ENCODE measurements at regions not wholly inside any gene's neighbourhood (a gene's known extent, or its start where the extent isn't known, plus 50 kb on each side); places are given as distances from the start of the nearest gene placed in this dataset.

DNA sequence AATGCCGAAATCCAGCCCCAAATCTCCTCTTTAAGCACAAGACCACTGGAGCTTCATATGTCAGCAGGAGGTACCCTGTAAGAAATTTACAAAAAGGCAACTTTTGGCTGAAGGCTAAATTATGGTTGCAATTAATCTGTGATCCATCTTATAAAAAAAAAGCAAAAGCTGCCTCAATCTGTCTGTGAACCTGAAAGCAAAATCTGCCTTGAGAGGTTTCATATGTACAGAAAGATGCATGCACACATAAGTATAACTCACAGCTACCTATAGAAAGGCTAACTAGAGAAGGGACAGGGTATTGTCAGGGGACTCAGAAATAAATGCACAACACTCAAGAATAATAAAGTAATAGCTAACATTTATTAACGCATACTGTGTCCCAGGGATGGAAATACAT lies 964.2 kb upstream of the ADGRL2 start:
- TF ChIP-seq, protein P1, sequence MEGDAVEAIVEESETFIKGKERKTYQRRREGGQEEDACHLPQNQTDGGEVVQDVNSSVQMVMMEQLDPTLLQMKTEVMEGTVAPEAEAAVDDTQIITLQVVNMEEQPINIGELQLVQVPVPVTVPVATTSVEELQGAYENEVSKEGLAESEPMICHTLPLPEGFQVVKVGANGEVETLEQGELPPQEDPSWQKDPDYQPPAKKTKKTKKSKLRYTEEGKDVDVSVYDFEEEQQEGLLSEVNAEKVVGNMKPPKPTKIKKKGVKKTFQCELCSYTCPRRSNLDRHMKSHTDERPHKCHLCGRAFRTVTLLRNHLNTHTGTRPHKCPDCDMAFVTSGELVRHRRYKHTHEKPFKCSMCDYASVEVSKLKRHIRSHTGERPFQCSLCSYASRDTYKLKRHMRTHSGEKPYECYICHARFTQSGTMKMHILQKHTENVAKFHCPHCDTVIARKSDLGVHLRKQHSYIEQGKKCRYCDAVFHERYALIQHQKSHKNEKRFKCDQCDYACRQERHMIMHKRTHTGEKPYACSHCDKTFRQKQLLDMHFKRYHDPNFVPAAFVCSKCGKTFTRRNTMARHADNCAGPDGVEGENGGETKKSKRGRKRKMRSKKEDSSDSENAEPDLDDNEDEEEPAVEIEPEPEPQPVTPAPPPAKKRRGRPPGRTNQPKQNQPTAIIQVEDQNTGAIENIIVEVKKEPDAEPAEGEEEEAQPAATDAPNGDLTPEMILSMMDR (conservative IDR thresholded peaks at IDR 0.05; ENCODE audit: low read depth, low read length): no peak
- no peak for DNase-seq (ENCODE audit: low read depth)
- no peak overlapping the region for H3K4me3 ChIP-seq (ENCODE audit: low read depth, low read length)

DNA sequence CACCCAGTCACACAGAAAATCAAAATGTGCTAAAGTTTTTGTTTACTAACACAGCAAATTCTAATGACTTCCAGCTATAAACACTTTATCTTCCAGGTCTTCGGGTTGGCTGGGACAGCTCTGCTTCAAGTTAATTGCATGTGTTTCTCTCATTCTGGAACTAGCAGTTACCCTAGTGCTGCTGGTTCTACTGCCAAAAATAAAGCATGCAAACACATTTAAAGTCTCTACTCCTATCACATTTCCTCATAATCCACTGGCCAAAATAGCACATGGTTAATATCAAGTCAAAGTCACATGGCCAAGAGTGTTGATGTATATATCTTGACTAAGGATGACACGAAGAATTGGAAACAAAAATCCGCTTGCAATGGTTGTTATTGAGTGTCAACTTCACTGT lies 973.1 kb upstream of the ADGRL2 start:
- TF ChIP-seq, protein P1 (conservative IDR thresholded peaks at IDR 0.05; ENCODE audit: low read depth, low read length): no peak
- H3K4me3 ChIP-seq (ENCODE audit: low read depth, low read length): no peak overlapping the region
- no peak for DNase-seq (ENCODE audit: low read depth)

DNA sequence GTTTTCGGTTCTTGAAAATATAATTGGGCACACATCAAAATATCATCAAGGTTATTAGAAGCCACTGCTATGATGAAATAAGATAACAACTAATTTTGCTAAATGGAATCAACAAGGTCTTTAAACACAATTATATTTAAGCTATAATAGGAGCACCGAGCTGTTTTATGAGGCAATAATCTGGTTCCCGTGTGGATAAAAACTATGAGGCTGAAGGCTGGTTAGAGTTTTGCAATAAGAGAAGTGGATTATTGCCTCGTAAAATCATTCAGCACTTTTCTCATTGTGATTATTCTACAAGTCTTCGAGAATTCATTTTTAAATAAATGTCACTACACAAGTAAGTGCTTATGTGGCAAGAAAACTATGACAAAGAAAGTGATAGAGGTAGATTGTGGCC lies 975.7 kb upstream of the ADGRL2 start:
- TF ChIP-seq, protein P1 (conservative IDR thresholded peaks at IDR 0.05; ENCODE audit: low read depth, low read length): no peak
- no peak overlapping the region for H3K4me3 ChIP-seq (ENCODE audit: low read depth, low read length)
- no peak for DNase-seq (ENCODE audit: low read depth)

DNA sequence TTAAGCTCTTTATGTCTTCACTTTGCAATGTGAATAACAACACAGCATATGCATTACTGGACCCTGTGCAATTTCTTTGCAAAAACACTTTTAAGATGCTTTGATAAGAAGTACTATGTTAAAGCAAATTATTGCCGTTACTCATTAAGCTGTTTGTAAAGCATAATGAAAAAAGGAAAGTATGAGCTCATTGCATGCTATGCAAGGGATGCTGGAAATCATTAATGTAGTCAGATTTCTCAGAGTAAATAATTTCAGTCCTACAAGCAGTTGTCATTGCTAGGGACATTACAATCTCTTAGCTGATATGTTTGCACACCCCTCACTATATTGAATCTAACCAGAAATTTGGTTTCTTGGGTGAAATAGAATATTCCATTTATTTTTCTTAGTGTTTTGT lies 982.5 kb upstream of the ADGRL2 start:
- TF ChIP-seq, protein P1 (conservative IDR thresholded peaks at IDR 0.05; ENCODE audit: low read depth, low read length): no peak
- no peak overlapping the region for H3K4me3 ChIP-seq (ENCODE audit: low read depth, low read length)
- DNase-seq (ENCODE audit: low read depth): peak; percentile 16

DNA sequence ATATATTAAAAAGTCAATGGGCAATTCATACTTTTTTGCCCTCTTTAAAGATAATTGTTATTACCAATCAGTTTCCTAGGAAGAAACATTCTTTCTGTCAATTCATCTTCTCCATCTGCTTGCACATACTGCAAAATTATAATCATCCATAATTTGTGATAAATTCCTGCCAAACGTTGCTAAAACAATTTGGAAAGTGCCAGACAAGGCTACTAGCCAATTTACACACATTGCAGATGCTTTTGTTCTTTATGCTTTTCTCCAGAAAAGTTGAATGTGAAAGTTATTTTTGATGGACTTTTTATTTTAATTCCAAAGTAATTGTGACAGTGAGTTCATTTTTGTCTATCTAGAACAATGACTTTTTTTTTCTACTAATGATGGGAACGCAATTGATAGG lies 992.8 kb upstream of the ADGRL2 start:
- no peak overlapping the region for H3K4me3 ChIP-seq (ENCODE audit: low read depth, low read length)
- TF ChIP-seq, protein P1 (conservative IDR thresholded peaks at IDR 0.05; ENCODE audit: low read depth, low read length): no peak

DNA sequence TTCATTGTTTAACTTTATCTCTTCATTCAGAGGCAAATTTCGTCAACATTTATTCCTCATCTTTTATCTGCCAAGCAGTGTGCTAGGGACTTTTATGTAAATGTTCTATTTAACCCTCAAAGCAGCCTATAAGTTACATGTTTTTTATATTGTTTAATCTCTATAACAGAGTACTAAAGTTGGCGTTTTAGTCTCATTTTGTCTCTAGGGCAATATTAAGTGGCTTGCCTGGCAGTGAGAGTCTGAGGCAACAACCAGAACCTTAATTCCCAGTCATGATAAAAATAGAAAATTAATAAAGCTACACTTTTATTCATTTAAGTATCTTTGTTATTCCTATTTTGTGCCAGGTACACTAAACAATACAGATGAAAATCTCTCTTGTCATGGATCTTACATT lies 994.3 kb upstream of the ADGRL2 start:
- TF ChIP-seq, protein P1 (conservative IDR thresholded peaks at IDR 0.05; ENCODE audit: low read depth, low read length): no peak
- no peak overlapping the region for H3K4me3 ChIP-seq (ENCODE audit: low read depth, low read length)
- DNase-seq (ENCODE audit: low read depth): no peak

More for the DNA sequence above, 992.8 kb upstream of the ADGRL2 start:
- DNase-seq (ENCODE audit: low read depth): no peak

DNA sequence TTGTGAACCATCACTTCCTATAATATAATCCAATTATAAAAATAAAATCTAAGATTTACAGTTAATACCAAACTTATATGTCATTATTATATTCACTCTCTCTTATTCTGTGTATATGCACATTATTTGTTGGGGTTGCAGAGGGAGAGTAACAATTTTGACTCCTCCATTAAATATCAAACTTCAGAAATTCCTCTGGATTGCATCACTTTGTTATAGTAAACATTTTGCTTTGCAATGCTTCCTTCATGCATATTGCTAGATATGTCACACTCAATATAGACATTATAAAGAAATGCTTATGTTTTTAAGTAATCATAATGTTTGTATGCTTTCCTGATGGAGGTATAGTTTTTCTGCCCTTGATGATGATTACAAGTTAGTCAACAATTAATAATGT lies 999.0 kb upstream of the ADGRL2 start:
- TF ChIP-seq, protein P1 (conservative IDR thresholded peaks at IDR 0.05; ENCODE audit: low read depth, low read length): no peak
- no peak overlapping the region for H3K4me3 ChIP-seq (ENCODE audit: low read depth, low read length)
- DNase-seq (ENCODE audit: low read depth): no peak

Measured in epithelial cell of proximal tubule (primary cell).